Left lung (tissue), 4 donors: ENCODE measurements at regions not wholly inside any gene's neighbourhood (a gene's known extent, or its start where the extent isn't known, plus 50 kb on each side); places are given as distances from the start of the nearest gene placed in this dataset.

Source experiments
- ATAC-seq: fragments of 200-7000 bp; cut with Tn5 transposase; one replicate; pipeline ENCODE4 v1.9.1; 2020; ENCODE audit warnings: moderate library complexity
- DNase-seq, 4 donors: peaks; one replicate each; pipeline ENCODE4 v3.0.0-alpha.2; 2013 to 2020
- H3K27ac ChIP-seq, 2 donors: fragments of 200-600 bp; sonication (generic) in 1 of 2; one replicate each; pipeline versions ENCODE4 v1.5.0 to v1.8.0; 2020 to 2021
- H3K27me3 ChIP-seq, 2 donors: fragments of 200-600 bp; sonication (generic) in 1 of 2; one replicate each; pipeline versions ENCODE4 v1.5.0 to v1.8.0; 2020 to 2021
- H3K36me3 ChIP-seq, 2 donors: fragments of 200-600 bp; sonication (generic) in 1 of 2; one replicate each; pipeline versions ENCODE4 v1.5.0 to v1.8.0; 2020 to 2021
- H3K4me1 ChIP-seq, 2 donors: fragments of 200-600 bp; one replicate each; pipeline ENCODE4 v1.8.0; 2021
- H3K4me3 ChIP-seq, 2 donors: fragments of 200-600 bp; sonication (generic) in 1 of 2; one replicate each; pipeline versions ENCODE4 v1.5.0 to v1.8.0; 2020 to 2021; ENCODE audit warnings: mild to moderate bottlenecking in 1 of 2
- H3K9me3 ChIP-seq, 2 donors: fragments of 200-600 bp; sonication (generic) in 1 of 2; one replicate each; pipeline versions ENCODE4 v1.5.0 to v1.8.0; 2020 to 2021
- intact Hi-C, 2 donors: fragments of 100-400 bp; cut with DNase I; formaldehyde crosslinking; loops; one replicate each; pipeline versions ENCODE4 v1.11.2 to v1.14.2; 2022
- TF ChIP-seq, protein P1 (sequence below), 2 donors: fragments of 200-600 bp; sonication (generic) in 1 of 2; IDR thresholded peaks; one replicate each; pipeline versions ENCODE4 v1.5.0 to v1.8.0; 2021; ENCODE audit warnings: antibody characterized with exemption in 2 of 2
- donor health status: DM: no; HTN: yes; CAD: no.
- donor health status: DM: no; HTN: no; CAD: no.

DNA sequence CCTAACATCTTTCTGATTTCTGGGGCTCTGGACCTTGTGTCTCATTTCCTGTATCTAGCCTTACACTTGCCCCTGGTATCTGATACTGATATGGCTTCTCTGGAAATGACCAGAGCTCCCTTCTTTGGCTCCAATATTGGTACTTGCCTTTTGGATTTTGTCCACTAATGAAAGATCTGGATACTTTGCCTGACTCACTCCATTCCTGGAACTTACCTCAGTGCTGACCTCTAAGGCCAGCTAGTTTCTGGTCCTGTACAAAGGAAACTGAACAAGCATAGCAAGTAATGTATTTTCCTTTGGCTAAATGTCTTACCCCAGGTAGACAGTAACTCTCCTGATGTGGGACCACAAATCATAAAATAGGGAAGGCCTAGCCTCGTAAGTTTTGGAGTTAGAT, 93.8 kb upstream of the SLC4A7 start:
- Histone ChIP-seq H3K27ac (no peak overlapping the region), H3K4me3 (no peak overlapping the region), H3K27me3 (no peaks in the 10 kb centered on the region), H3K4me1 (no peaks in the 10 kb centered on the region), H3K36me3 (no peaks in the 10 kb centered on the region), H3K9me3 (no peaks in the 10 kb centered on the region)
- TF ChIP-seq, protein P1, sequence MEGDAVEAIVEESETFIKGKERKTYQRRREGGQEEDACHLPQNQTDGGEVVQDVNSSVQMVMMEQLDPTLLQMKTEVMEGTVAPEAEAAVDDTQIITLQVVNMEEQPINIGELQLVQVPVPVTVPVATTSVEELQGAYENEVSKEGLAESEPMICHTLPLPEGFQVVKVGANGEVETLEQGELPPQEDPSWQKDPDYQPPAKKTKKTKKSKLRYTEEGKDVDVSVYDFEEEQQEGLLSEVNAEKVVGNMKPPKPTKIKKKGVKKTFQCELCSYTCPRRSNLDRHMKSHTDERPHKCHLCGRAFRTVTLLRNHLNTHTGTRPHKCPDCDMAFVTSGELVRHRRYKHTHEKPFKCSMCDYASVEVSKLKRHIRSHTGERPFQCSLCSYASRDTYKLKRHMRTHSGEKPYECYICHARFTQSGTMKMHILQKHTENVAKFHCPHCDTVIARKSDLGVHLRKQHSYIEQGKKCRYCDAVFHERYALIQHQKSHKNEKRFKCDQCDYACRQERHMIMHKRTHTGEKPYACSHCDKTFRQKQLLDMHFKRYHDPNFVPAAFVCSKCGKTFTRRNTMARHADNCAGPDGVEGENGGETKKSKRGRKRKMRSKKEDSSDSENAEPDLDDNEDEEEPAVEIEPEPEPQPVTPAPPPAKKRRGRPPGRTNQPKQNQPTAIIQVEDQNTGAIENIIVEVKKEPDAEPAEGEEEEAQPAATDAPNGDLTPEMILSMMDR (IDR thresholded peaks at IDR 0.05), result no peak
- no peak for ATAC-seq
- intact Hi-C loops, result no loop called here
- DNase-seq, result no peak

DNA sequence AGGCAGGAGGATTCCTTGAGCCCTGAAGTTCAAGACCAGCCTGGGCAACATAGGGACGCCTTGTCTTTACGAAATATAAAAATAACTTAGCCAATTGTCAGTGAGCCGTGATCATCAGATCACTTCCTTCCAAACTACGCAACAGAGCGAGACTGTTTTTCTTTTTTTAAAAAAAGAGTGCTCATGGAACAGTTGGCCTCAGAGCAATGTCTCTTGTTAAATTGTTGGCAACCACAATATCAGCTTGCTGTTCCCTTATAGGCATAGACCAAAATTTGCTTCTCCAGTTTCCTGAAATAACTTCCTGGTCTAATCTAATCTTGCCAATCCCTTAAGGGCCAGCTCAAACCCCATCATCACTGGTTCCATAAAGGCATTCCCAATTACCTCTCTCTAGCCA, 93.3 kb upstream of the SLC4A7 start:
- H3K9me3 ChIP-seq, result no peaks in the 10 kb centered on the region
- H3K27me3 ChIP-seq, result no peaks in the 10 kb centered on the region
- TF ChIP-seq, protein P1 (IDR thresholded peaks at IDR 0.05), result no peak
- H3K27ac ChIP-seq, result no peak overlapping the region
- no peak for ATAC-seq
- no peaks in the 10 kb centered on the region for H3K4me1 ChIP-seq
- H3K36me3 ChIP-seq, result no peaks in the 10 kb centered on the region
- no peak overlapping the region for H3K4me3 ChIP-seq
- intact Hi-C loops, result no loop called here
- DNase-seq, result no peak

GRCh38 chr3:27576171-27576570, 92.0 kb upstream of the SLC4A7 start:
- no peaks in the 10 kb centered on the region for H3K4me1 ChIP-seq
- intact Hi-C loops, result no loop called here

DNA sequence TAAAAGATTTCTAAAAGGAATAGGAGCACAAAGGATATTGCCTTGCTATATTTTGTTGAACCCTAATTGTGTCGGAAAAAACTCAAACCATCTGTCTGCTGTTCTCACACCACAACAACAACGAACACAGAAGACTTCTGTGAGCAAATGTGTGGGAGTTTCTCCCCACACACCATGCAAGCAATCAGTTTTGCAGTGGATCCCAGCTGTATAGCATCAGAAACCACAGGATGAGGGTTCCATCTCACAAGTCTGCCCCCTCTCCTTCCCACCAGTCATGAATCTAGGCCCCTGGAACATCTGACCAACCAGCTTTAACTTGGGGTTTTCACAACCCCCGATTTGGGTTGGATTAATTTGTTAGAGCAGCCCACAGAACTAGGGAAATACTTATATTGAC, 91.3 kb upstream of the SLC4A7 start:
- Histone ChIP-seq H3K4me3 (no peak overlapping the region), H3K36me3 (no peaks in the 10 kb centered on the region), H3K27me3 (no peaks in the 10 kb centered on the region), H3K4me1 (no peaks in the 10 kb centered on the region), H3K27ac (no peak overlapping the region), H3K9me3 (no peaks in the 10 kb centered on the region)
- intact Hi-C loops, result no loop called here
- DNase-seq (no peak), ATAC-seq (no peak)
- TF ChIP-seq, protein P1 (IDR thresholded peaks at IDR 0.05), result no peak

More at GRCh38 chr3:27576171-27576570, 92.0 kb upstream of the SLC4A7 start:
- DNase-seq, result no peak
- H3K36me3 ChIP-seq, result no peaks in the 10 kb centered on the region
- no peaks in the 10 kb centered on the region for H3K27me3 ChIP-seq
- H3K4me3 ChIP-seq, result no peak overlapping the region
- H3K27ac ChIP-seq, result no peak overlapping the region
- ATAC-seq, result no peak
- H3K9me3 ChIP-seq, result no peaks in the 10 kb centered on the region
- TF ChIP-seq, protein P1 (IDR thresholded peaks at IDR 0.05), result no peak

- H3K9me3 ChIP-seq, result no peaks in the 10 kb centered on the region
- H3K4me1 ChIP-seq, result no peaks in the 10 kb centered on the region
- H3K36me3 ChIP-seq, result no peaks in the 10 kb centered on the region
- ATAC-seq (no peak), DNase-seq (no peak)
- TF ChIP-seq, protein P1 (IDR thresholded peaks at IDR 0.05), result no peak
- intact Hi-C loops, result no loop called here
- no peaks in the 10 kb centered on the region for H3K27me3 ChIP-seq
- no peak overlapping the region for H3K4me3 ChIP-seq
- H3K27ac ChIP-seq, result no peak overlapping the region
These were observed 90.2 kb upstream of the SLC4A7 start for GRCh38 chr3:27574438-27574795.
